C4-2B (cell line): ENCODE measurements at regions not wholly inside any gene's neighbourhood (a gene's known extent, or its start where the extent isn't known, plus 50 kb on each side); places are given as distances from the start of the nearest gene placed in this dataset.

Experiments
- H3K27ac ChIP-seq: fragments of 450-650 bp; 2 replicates; pipeline ENCODE4 v1.5.1; 2017
- CTCF ChIP-seq: fragments of 450-650 bp; conservative IDR thresholded peaks from 2 replicates; pipeline ENCODE4 v1.5.1; 2017; ENCODE audit warnings: mild to moderate bottlenecking
- ZFX ChIP-seq: fragments of 450-650 bp; IDR thresholded peaks from 2 replicates; pipeline ENCODE4 v1.6.1; 2017

DNA sequence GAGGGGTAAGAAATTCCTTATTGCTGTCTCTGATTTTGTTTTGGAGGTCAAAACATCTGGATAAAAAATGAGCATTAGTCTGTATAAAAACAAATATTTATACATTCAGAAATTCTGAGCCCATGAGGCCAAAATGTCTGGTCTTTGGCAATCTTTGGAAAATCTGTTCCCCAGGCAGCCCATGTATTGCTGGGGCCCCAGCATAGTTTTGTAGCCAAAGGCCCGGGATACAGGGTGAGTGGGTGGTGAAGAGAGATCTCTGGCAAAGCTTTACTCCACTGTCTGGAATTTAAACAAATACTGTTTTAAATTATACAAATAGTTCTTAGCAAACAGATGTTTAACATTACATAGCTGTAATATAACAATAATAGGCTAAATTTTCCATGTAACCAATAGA lies 134.7 kb upstream of the GALNT17 start:
- TF ChIP-seq CTCF (no peak), ZFX (no peak)
- H3K27ac ChIP-seq, result no peak overlapping the region

- TF ChIP-seq ZFX (no peak), CTCF (no peak)
- H3K27ac ChIP-seq, result no peak overlapping the region
These were observed 126.8 kb upstream of the GALNT17 start for GRCh38 chr7:71005109-71005508.

DNA sequence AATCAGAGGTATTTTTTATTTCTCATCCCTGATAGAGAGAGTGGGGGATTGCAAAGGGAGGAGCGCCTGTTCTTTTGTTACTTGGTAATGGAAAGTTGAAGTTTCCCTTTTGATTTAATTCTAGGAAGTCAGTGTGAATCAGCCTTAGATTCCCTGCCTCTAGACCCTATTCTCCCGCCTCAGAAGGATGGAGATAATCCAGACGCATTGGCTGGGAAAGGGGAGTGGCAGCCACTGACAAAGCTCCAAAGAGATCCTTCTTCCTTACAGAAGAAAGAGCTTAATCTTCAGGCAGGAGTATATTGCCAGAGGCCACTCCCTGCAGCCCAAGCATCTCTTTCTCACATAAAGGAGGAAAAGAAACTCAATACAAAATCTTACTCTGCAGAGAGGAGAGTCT lies 122.3 kb upstream of the GALNT17 start:
- TF ChIP-seq CTCF, result no peak
- no peak for TF ChIP-seq ZFX
- no peak overlapping the region for H3K27ac ChIP-seq

DNA sequence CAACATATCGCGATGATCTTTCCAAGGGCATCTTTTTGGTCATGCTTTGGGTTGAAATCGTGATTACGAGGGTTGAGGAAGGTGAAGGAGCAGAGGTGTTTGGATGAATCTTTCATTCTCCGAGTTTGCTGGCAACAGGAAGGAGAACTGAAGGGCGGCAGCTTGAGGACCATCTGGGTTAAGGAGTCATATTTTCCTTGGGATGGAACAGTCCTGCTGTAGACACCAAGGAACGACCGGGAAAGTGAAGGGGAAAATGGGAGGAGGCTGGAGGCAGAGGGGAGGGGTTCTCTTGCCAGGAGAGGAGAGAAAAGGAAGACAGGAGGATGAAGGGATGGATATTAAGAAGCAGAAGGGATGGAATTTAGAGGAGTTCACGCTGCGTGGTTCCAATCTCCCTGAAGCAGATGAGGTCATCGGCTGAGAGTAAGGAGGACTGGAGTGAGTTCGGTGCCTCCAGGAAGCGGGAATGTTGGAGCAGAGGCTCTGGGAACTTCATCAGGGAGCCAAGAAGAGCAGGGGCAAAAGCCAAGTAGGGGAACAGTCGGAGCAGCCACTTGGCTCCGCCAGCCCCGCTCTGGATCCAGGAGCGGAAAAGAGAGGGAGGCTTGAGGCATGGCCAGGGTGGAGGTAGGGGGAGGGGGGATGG lies 116.6 kb upstream of the GALNT17 start:
- no peak overlapping the region for H3K27ac ChIP-seq
- TF ChIP-seq ZFX (no peak), CTCF (no peak)

DNA sequence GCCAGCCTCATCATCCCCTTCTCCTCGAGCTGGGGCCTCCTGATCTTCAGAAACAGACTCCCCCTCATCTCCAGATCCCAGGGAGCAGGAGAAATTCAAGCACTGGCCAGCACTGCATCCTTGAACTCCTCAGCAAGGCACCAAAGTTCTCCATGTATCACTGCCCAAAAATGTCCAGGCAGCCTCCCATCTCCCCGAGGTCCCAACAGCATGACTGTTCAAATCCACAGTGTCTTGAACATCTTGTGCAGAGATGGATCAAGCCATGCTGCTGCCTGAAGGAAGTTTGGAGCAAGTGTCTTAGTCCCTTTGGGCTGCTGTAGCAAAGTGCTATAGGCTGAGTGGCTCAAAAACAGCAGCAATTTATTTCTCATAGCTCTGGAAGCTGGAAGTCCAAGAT lies 115.5 kb upstream of the GALNT17 start:
- no peak overlapping the region for H3K27ac ChIP-seq
- TF ChIP-seq CTCF (no peak), ZFX (no peak)

DNA sequence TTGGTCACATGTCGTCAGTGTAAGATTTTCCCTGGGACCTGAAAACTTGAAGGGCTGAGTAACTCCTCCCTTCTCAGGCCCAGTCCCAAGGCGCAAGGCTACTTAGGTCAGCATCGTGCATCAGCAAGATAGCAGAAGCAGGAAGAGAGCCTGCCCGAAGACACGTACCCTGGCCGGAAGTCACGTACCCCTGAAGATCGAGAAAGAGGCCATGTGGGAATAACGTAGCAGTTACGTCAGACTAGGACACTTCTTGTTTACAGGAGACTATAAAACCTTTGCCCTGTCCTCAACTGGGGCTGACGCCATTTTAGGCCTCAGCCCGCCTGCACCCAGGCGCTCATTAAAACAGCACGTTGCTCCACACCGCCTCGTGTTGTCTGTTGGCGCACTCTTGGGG lies 114.3 kb upstream of the GALNT17 start:
- no peak for TF ChIP-seq CTCF
- no peak for TF ChIP-seq ZFX
- no peak overlapping the region for H3K27ac ChIP-seq

DNA sequence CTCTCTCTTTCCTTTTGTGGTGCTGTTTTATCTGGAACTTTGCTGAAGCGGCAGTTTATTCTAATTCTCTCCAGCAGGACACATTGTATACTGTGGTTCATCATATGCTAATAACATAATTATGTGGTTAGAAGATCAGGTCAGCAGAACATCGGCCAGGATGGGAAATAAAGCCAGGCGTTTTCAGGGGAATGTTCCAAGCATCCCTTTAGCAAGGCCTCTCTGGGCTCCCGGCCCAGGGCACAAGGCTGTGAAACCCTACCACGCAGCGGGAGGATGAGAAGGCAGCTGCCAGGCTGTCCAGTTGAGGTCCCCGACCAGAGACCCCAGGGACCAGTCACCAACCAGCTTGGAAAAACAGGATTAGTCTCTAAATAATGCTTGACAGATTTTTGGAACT lies 112.2 kb upstream of the GALNT17 start:
- TF ChIP-seq ZFX, result no peak
- TF ChIP-seq CTCF, result no peak
- no peak overlapping the region for H3K27ac ChIP-seq
